Nephron progenitor cell (in vitro differentiated cells): ENCODE measurements at regions not wholly inside any gene's neighbourhood (a gene's known extent, or its start where the extent isn't known, plus 50 kb on each side); places are given as distances from the start of the nearest gene placed in this dataset.

Experiments
- DNase-seq: peaks from one replicate; pipeline ENCODE4 v3.0.0; 2021
- H3K27ac Mint-ChIP-seq: 2 replicates; pipeline ENCODE4 v1.8.0; 2021; ENCODE audit warnings: mild to moderate bottlenecking, moderate library complexity, mixed read lengths
- H3K27me3 Mint-ChIP-seq: 2 replicates; pipeline ENCODE4 v1.8.0; 2021; ENCODE audit warnings: mild to moderate bottlenecking, low read depth, mixed read lengths; ENCODE audit not compliant: poor library complexity
- H3K36me3 Mint-ChIP-seq: 2 replicates; pipeline ENCODE4 v1.8.0; 2021; ENCODE audit warnings: low read depth, mixed read lengths
- H3K4me1 Mint-ChIP-seq: 2 replicates; pipeline ENCODE4 v1.8.0; 2021; ENCODE audit warnings: mixed read lengths
- H3K4me3 Mint-ChIP-seq: 2 replicates; pipeline ENCODE4 v1.8.0; 2021; ENCODE audit warnings: mild to moderate bottlenecking, moderate library complexity, mixed read lengths
- H3K9me3 Mint-ChIP-seq: 2 replicates; pipeline ENCODE4 v1.8.0; 2021; ENCODE audit warnings: mild to moderate bottlenecking, moderate library complexity, mixed read lengths
- TF ChIP-seq, protein P1 (sequence below): fragments of 200-600 bp; sonication (generic); IDR thresholded peaks from 2 replicates; pipeline ENCODE4 v1.5.0; 2021; ENCODE audit warnings: antibody characterized with exemption

DNA sequence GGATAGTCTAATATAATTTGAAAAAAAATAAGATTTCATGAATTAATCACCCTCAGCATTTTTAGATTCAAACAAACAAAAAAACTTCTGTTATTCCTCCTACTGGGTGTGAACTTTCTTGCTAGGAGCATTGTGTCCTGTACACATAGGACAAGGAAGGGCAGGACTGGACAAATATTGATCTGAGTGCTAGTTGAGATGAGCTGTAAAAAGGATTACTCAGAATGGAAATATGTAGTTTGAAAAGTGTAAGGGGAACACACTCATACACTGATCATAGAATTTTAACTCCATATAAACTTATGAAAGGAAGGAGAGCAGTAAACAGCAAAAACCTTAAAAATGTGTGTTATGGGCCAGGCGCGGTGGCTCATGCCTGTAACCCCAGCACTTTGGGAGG lies 156.5 kb upstream of the ZNF648 start:
- Mint-ChIP-seq H3K27ac (no peak overlapping the region), H3K36me3 (peaks cover 4% of the 10 kb centered on the region), H3K9me3 (peaks cover 33% of the 10 kb centered on the region), H3K4me3 (no peak overlapping the region), H3K27me3 (no peaks in the 10 kb centered on the region), H3K4me1 (no peaks in the 10 kb centered on the region)
- DNase-seq, result no peak
- TF ChIP-seq, protein P1, sequence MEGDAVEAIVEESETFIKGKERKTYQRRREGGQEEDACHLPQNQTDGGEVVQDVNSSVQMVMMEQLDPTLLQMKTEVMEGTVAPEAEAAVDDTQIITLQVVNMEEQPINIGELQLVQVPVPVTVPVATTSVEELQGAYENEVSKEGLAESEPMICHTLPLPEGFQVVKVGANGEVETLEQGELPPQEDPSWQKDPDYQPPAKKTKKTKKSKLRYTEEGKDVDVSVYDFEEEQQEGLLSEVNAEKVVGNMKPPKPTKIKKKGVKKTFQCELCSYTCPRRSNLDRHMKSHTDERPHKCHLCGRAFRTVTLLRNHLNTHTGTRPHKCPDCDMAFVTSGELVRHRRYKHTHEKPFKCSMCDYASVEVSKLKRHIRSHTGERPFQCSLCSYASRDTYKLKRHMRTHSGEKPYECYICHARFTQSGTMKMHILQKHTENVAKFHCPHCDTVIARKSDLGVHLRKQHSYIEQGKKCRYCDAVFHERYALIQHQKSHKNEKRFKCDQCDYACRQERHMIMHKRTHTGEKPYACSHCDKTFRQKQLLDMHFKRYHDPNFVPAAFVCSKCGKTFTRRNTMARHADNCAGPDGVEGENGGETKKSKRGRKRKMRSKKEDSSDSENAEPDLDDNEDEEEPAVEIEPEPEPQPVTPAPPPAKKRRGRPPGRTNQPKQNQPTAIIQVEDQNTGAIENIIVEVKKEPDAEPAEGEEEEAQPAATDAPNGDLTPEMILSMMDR, result no peak

DNA sequence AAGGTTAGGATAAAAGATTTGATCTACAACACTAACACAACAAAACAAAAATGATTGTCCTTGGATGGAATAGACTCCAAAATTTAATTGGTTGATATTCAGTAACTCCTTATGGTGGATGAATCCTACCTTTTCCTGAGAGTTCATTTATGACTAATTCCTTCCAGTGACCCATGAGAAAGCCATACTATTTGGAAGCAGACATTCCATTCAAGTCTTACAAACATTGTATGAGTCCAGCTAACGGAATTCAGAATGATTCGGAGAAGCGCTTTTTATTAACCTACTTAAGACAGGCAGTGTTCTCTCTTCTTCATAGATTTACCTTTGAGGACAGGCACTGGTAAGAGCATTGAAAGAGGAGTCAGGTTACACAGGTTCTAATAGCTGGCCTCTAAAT lies 155.6 kb upstream of the ZNF648 start:
- Mint-ChIP-seq H3K27me3 (no peaks in the 10 kb centered on the region), H3K36me3 (peaks cover 3% of the 10 kb centered on the region), H3K4me1 (no peaks in the 10 kb centered on the region), H3K4me3 (no peak overlapping the region), H3K9me3 (peaks cover 27% of the 10 kb centered on the region), H3K27ac (no peak overlapping the region)
- TF ChIP-seq, protein P1, result no peak
- no peak for DNase-seq

DNA sequence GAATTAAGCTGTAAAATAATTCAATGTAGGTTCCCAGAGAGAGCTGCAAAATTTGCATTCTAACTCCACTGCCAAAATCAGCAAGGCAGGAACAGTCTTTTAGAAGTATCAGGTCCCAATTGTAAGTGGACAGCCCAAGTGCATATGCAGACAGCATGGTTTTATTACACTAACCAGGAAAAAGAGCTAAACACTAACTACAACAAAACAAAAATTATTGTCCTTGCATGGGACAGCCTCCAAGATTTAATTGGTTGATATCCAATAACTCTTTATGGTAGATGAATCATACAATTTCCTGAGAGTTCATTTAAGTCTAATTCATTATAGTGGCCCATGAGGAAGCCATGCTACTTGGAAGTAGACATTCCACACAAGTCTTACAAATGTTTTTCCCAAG lies 154.3 kb upstream of the ZNF648 start:
- Mint-ChIP-seq H3K4me1 (no peaks in the 10 kb centered on the region), H3K27me3 (no peaks in the 10 kb centered on the region), H3K27ac (no peak overlapping the region), H3K9me3 (peaks cover 17% of the 10 kb centered on the region), H3K4me3 (no peak overlapping the region), H3K36me3 (no peaks in the 10 kb centered on the region)
- TF ChIP-seq, protein P1, result no peak
- DNase-seq, result no peak

DNA sequence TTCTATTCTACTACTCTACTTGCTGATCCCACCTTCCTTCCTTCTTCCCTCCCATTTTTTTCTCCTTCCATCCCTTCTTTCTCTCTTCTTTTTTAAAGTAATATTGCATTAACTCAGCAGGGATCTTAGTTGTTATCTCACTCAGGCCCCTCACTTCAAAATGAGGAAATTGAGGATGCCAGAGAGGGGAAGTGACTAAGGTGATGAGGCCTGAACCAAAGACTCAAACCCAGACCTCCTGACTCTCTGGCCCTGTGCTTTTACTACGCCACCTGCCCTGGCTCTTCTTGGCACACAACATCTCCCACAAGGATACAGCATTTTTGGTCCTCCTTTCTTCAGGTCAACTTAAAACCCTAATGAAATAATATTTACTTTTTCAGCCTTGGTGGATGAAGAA lies 151.7 kb upstream of the ZNF648 start:
- Mint-ChIP-seq H3K36me3 (no peaks in the 10 kb centered on the region), H3K4me1 (peaks cover 4% of the 10 kb centered on the region), H3K27ac (no peak overlapping the region), H3K9me3 (peaks cover 4% of the 10 kb centered on the region), H3K4me3 (no peak overlapping the region), H3K27me3 (no peaks in the 10 kb centered on the region)
- TF ChIP-seq, protein P1, result no peak
- DNase-seq, result no peak

DNA sequence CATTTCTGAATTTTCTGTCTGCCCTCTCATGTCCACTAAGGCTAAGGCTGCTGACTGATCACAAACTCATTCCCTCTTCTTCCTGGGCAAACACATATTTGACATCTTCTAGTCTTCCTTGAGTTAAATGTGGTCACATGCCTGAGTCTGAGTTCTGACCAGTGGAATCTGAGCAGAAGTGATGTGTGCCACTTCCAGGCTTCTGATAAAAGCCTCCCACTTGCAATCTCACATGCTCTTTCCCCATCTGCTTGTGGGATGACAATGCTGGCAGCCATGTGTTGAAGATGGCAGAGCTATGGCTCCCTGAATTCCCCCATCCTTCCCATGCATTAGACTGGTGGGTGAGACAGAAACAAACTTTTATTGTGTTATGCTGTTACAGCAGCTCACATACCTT lies 149.9 kb upstream of the ZNF648 start:
- no peaks in the 10 kb centered on the region for H3K9me3 Mint-ChIP-seq
- no peak for DNase-seq
- no peak overlapping the region for H3K4me3 Mint-ChIP-seq

DNA sequence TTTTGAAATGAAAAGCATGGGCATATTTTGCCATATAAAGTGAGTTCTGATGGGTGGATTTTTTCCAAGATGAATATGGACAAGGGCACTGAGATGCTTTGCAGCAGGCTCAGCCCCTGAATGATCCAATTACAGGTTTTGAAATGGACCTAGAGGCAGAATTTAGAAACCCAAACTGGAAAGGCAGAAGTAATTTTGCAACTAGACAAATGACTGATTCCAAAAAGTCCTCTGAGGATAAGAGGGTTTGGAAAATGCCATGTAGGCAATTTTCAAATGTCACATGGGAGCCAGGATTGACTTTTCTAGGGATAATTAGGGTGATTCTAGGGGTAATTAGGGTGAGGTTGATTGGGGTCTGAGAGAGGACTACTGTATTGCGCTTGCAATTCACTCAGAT lies 148.9 kb upstream of the ZNF648 start:
- H3K27me3 Mint-ChIP-seq, result no peaks in the 10 kb centered on the region
- H3K36me3 Mint-ChIP-seq, result no peaks in the 10 kb centered on the region
- peaks cover 21% of the 10 kb centered on the region for H3K4me1 Mint-ChIP-seq
- no peak overlapping the region for H3K27ac Mint-ChIP-seq
- no peaks in the 10 kb centered on the region for H3K9me3 Mint-ChIP-seq
- no peak for DNase-seq
- H3K4me3 Mint-ChIP-seq, result no peak overlapping the region
- TF ChIP-seq, protein P1, result no peak

More for the DNA sequence above, 149.9 kb upstream of the ZNF648 start:
- no peaks in the 10 kb centered on the region for H3K27me3 Mint-ChIP-seq
- TF ChIP-seq, protein P1, result no peak
- H3K36me3 Mint-ChIP-seq, result no peaks in the 10 kb centered on the region
- peaks cover 17% of the 10 kb centered on the region for H3K4me1 Mint-ChIP-seq
- H3K27ac Mint-ChIP-seq, result no peak overlapping the region
